GM21360 (cell line): ENCODE measurements at regions not wholly inside any gene's neighbourhood (a gene's known extent, or its start where the extent isn't known, plus 50 kb on each side); places are given as distances from the start of the nearest gene placed in this dataset.

Source experiments
- ATAC-seq: cut with Tn5 transposase; IDR thresholded peaks from one replicate; pipeline ENCODE4 v1.9.1; 2021; ENCODE audit warnings: mild to moderate bottlenecking, moderate library complexity; ENCODE audit not compliant: unreplicated experiment

- ATAC-seq, result peak; percentile 70
Observed at GRCh38 chr1:235011599-235012435, 116.8 kb downstream of the TOMM20 start.

GRCh38 chr1:235011064-235011598 is 117.5 kb downstream of the TOMM20 start:
- peak; percentile 15 for ATAC-seq

- no peak for ATAC-seq
Observed at GRCh38 chr1:235009561-235010306, 118.9 kb downstream of the TOMM20 start.

GRCh38 chr1:235009074-235009473 is 119.6 kb downstream of the TOMM20 start:
- no peak for ATAC-seq

GRCh38 chr1:235008239-235008638 is 120.4 kb downstream of the TOMM20 start:
- ATAC-seq, result no peak

GRCh38 chr1:235006816-235007215 is 121.8 kb downstream of the TOMM20 start:
- ATAC-seq, result no peak

- ATAC-seq, result no peak
Observed at GRCh38 chr1:235006132-235006721, 122.4 kb downstream of the TOMM20 start.

GRCh38 chr1:235004840-235005391 is 123.7 kb downstream of the TOMM20 start:
- no peak for ATAC-seq

GRCh38 chr1:235004276-235004675 is 124.4 kb downstream of the TOMM20 start:
- no peak for ATAC-seq

GRCh38 chr1:235002706-235003300 is 125.8 kb downstream of the TOMM20 start:
- ATAC-seq, result no peak

GRCh38 chr1:234999513-234999940 is 129.1 kb downstream of the TOMM20 start:
- no peak for ATAC-seq

GRCh38 chr1:234997896-234998741 is 130.5 kb downstream of the TOMM20 start:
- no peak for ATAC-seq

GRCh38 chr1:234997201-234997895 is 131.3 kb downstream of the TOMM20 start:
- no peak for ATAC-seq

GRCh38 chr1:234996245-234996757 is 132.3 kb downstream of the TOMM20 start:
- ATAC-seq, result no peak

GRCh38 chr1:234994436-234995295 is 134.0 kb downstream of the TOMM20 start:
- no peak for ATAC-seq

- no peak for ATAC-seq
Observed at GRCh38 chr1:234992065-234992464, 136.6 kb downstream of the TOMM20 start.

GRCh38 chr1:234990874-234991801 is 137.5 kb downstream of the TOMM20 start:
- ATAC-seq, result no peak
